Retinal pigment epithelial cell (primary cell): ENCODE measurements at regions not wholly inside any gene's neighbourhood (a gene's known extent, or its start where the extent isn't known, plus 50 kb on each side); places are given as distances from the start of the nearest gene placed in this dataset.
A peak's percentile ranks its signal among the peaks of the same experiment; 100 is the strongest.

Source experiments
- DNase-seq: peaks from one replicate; pipeline ENCODE4 v3.0.0-alpha.2; 2010; ENCODE audit warnings: low read depth
- H3K4me3 ChIP-seq: 2 replicates; pipeline ENCODE4 v1.5.1; 2011; ENCODE audit warnings: mild to moderate bottlenecking, low read length, control low read depth, moderate library complexity
- CTCF ChIP-seq: conservative IDR thresholded peaks from 2 replicates; pipeline ENCODE4 v1.5.1; 2011; ENCODE audit warnings: low read depth, low read length, control low read depth, inconsistent platforms

DNA sequence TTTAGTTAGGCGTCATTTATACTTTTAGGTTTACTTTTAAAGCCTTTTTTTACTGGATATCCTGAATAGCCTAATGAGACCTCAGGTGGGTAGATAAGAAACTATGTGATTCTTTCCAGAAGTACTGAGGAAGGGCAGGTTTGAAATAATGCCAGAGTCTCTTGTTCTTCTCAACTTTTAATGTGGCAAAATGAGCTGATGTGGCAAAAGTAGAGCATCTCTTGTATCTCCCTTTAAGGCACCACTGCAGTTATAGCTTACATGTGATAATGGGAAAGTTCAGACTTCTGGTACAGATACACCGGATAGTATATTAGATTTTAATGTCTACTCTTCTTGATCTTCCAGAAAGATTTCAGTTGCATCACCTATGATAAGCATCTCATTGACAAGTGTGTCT is 1124.8 kb downstream of the LRFN5 start:
- no peak overlapping the region for H3K4me3 ChIP-seq
- no peak for TF ChIP-seq CTCF
- no peak for DNase-seq

DNA sequence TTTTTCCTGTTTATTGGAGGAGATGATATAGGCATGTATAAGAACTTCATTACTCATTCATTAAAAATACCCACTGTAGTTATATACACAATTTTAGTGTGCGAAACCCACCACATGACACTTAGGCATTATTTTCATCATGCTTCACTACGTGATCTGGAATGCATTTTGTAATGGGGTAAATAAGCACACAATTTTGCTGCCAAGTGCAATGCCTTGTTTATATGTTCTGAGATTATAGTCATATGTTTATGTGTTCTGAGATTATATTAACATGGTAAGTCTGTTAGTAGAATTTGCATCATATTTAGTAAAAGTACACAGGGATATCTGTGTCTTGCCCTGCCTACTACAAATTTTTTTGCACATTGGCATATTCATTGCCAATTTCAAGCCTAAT is 1123.0 kb downstream of the LRFN5 start:
- no peak for TF ChIP-seq CTCF
- no peak overlapping the region for H3K4me3 ChIP-seq
- DNase-seq: no peak

DNA sequence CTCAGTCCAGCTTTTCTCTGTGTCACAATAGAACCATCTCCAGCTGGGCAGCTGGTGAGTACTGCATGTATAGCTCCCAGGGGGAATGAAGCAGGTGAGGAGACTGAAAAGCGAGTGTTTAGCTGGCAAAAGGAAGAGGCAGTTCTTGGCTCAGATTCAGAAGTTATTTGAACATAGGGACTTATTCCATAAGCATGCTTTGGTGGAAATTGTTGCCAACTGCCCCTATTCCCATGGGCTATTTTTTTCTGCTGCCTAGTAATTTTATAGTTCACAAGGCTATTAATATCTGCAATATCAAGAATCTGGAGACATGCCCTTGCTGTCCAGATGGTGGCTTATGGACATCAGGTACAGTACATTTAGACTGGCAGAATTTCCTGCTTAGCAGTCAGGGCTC is 1112.7 kb downstream of the LRFN5 start:
- TF ChIP-seq CTCF: no peak
- no peak overlapping the region for H3K4me3 ChIP-seq
- DNase-seq: no peak

- peak; percentile 9 for DNase-seq
- no peak overlapping the region for H3K4me3 ChIP-seq
- no peak for TF ChIP-seq CTCF
These were observed 1108.6 kb downstream of the LRFN5 start for GRCh38 chr14:42715316-42715715.

GRCh38 chr14:42710071-42710470 is 1103.4 kb downstream of the LRFN5 start:
- TF ChIP-seq CTCF: no peak
- no peak overlapping the region for H3K4me3 ChIP-seq
- DNase-seq: no peak

- DNase-seq: no peak
- H3K4me3 ChIP-seq: no peak overlapping the region
- TF ChIP-seq CTCF: no peak
These were observed 1096.8 kb downstream of the LRFN5 start for GRCh38 chr14:42703501-42703900.

DNA sequence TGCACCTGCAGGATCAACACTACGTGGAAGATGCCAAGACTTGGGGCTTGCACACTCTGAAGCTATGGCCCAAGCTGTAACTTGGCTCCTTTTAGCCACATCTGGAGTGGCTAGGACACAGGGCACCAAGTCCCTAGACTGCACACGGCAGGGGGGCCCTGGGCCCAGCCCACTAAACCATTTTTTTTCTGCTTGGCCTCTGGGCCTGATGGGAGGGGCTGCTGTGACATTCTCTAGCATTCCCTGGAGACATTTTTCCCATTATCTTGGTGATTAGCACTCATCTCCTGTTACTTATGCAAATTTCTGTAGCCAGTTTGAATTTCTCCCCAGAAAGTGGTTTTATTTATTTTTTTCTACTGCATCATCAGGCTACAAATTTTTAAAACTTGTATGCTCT is 1080.7 kb downstream of the LRFN5 start:
- TF ChIP-seq CTCF: no peak
- no peak for DNase-seq
- H3K4me3 ChIP-seq: no peak overlapping the region
